ENCODE measurements at regions not wholly inside any gene's neighbourhood (a gene's known extent, or its start where the extent isn't known, plus 50 kb on each side); places are given as distances from the start of the nearest gene placed in this dataset.

- no peak for DNase-seq
- Mint-ChIP-seq H3K9me3 (no peaks in the 10 kb centered on the region), H3K4me1 (no peaks in the 10 kb centered on the region), H3K27me3 (no peaks in the 10 kb centered on the region), H3K27ac (no peak overlapping the region), H3K4me3 (no peak overlapping the region), H3K36me3 (ENCODE audit: low read depth) (no peaks in the 10 kb centered on the region)
- CTCF ChIA-PET: no interaction called here
- POLR2A ChIA-PET: no interaction called here
Observed at GRCh38 chr21:24737296-24737850, 869.9 kb downstream of the MRPL39 start.

- no peaks in the 10 kb centered on the region for H3K4me1 Mint-ChIP-seq
- H3K27ac Mint-ChIP-seq: no peak overlapping the region
- H3K9me3 Mint-ChIP-seq: no peaks in the 10 kb centered on the region
- H3K4me3 Mint-ChIP-seq: no peak overlapping the region
- no peaks in the 10 kb centered on the region for H3K36me3 Mint-ChIP-seq (ENCODE audit: low read depth)
- no peak for DNase-seq
- CTCF ChIA-PET: no interaction called here
- no peaks in the 10 kb centered on the region for H3K27me3 Mint-ChIP-seq
- POLR2A ChIA-PET: no interaction called here
Observed at GRCh38 chr21:24730661-24731060, 876.6 kb downstream of the MRPL39 start.

- ChIA-PET POLR2A (no interaction called here), CTCF (no interaction called here)
- no peaks in the 10 kb centered on the region for H3K9me3 Mint-ChIP-seq
- no peak overlapping the region for H3K4me3 Mint-ChIP-seq
- no peak for DNase-seq
- H3K36me3 Mint-ChIP-seq (ENCODE audit: low read depth): no peaks in the 10 kb centered on the region
- no peaks in the 10 kb centered on the region for H3K4me1 Mint-ChIP-seq
- H3K27me3 Mint-ChIP-seq: no peaks in the 10 kb centered on the region
- no peak overlapping the region for H3K27ac Mint-ChIP-seq
Observed at GRCh38 chr21:24729568-24729967, 877.7 kb downstream of the MRPL39 start.

- Mint-ChIP-seq H3K4me1 (no peaks in the 10 kb centered on the region), H3K27ac (no peak overlapping the region), H3K36me3 (ENCODE audit: low read depth) (no peaks in the 10 kb centered on the region), H3K27me3 (no peaks in the 10 kb centered on the region), H3K9me3 (no peaks in the 10 kb centered on the region), H3K4me3 (no peak overlapping the region)
- DNase-seq: no peak
- ChIA-PET POLR2A (no interaction called here), CTCF (no interaction called here)
Observed at GRCh38 chr21:24727803-24728440, 879.4 kb downstream of the MRPL39 start.

GRCh38 chr21:24716281-24716918 lies 890.9 kb downstream of the MRPL39 start:
- no peak overlapping the region for H3K27ac Mint-ChIP-seq
- H3K27me3 Mint-ChIP-seq: no peaks in the 10 kb centered on the region
- no peaks in the 10 kb centered on the region for H3K36me3 Mint-ChIP-seq (ENCODE audit: low read depth)
- ChIA-PET POLR2A (no interaction called here), CTCF (no interaction called here)
- no peaks in the 10 kb centered on the region for H3K4me1 Mint-ChIP-seq
- no peak overlapping the region for H3K4me3 Mint-ChIP-seq
- DNase-seq: no peak
- no peaks in the 10 kb centered on the region for H3K9me3 Mint-ChIP-seq

DNA sequence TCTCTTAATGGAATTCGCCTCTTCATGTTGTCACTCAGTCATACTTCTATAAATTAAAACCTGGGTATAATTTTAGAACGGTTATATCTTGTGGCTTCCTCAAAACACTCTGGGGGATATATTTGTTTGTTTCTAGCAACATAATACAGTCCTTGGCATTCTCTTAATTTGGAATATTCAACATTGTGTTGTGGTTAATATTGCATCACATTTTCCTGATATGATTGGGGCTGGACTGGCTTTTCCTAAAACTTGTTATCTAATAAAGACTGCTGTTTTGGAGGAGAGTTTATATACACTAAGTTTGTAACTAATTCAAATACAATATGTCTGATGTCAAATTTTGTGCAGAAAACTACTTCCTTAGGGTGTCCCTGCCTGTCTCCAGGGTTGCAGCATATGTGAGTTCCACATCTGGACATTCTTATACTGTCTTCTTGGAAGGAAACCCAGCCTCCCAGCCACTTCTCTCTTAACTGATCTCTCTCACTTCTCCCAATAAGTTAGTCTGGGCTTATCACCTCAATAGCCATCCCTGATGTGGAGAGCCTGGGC lies 892.6 kb downstream of the MRPL39 start:
- CTCF ChIA-PET: no interaction called here
- H3K27ac Mint-ChIP-seq: no peak overlapping the region

DNA sequence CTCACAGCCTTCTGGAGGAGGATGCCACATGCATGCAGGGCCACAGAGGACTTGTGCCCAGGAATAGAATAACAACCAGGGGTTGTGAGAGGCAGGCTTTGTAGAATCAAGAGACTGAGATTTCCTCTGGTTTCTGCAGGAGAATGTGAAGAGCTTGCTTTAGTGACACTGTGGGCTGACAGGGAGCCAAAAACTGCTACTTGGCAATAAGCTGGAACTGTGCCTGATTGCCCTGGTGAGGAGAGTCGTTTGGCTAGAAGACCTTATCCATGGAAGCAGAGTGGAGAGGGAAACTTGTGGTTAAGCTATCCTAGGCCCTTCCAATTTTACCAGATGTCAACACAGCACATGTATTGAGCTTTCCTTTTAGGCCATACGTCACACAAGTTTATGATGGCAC lies 902.1 kb downstream of the MRPL39 start:
- Mint-ChIP-seq H3K4me1 (no peaks in the 10 kb centered on the region), H3K4me3 (no peak overlapping the region), H3K36me3 (ENCODE audit: low read depth) (no peaks in the 10 kb centered on the region), H3K27me3 (no peaks in the 10 kb centered on the region), H3K27ac (no peak overlapping the region), H3K9me3 (no peaks in the 10 kb centered on the region)
- ChIA-PET CTCF (no interaction called here), POLR2A (no interaction called here)
- no peak for DNase-seq

More for the DNA sequence above, 892.6 kb downstream of the MRPL39 start:
- Mint-ChIP-seq H3K9me3 (no peaks in the 10 kb centered on the region), H3K4me3 (no peak overlapping the region), H3K36me3 (ENCODE audit: low read depth) (no peaks in the 10 kb centered on the region), H3K4me1 (no peaks in the 10 kb centered on the region), H3K27me3 (no peaks in the 10 kb centered on the region)
- POLR2A ChIA-PET: no interaction called here
- DNase-seq: no peak

GRCh38 chr21:24693779-24694178 lies 913.5 kb downstream of the MRPL39 start:
- ChIA-PET POLR2A (no interaction called here), CTCF (no interaction called here)
- Mint-ChIP-seq H3K27me3 (no peaks in the 10 kb centered on the region), H3K4me1 (no peaks in the 10 kb centered on the region), H3K9me3 (peaks cover 3% of the 10 kb centered on the region), H3K27ac (no peak overlapping the region), H3K36me3 (ENCODE audit: low read depth) (no peaks in the 10 kb centered on the region), H3K4me3 (no peak overlapping the region)
- DNase-seq: no peak

- no peaks in the 10 kb centered on the region for H3K4me1 Mint-ChIP-seq
- ChIA-PET CTCF (no interaction called here), POLR2A (no interaction called here)
- no peak overlapping the region for H3K27ac Mint-ChIP-seq
- no peaks in the 10 kb centered on the region for H3K27me3 Mint-ChIP-seq
- H3K9me3 Mint-ChIP-seq: no peaks in the 10 kb centered on the region
- no peak overlapping the region for H3K4me3 Mint-ChIP-seq
- no peaks in the 10 kb centered on the region for H3K36me3 Mint-ChIP-seq (ENCODE audit: low read depth)
- no peak for DNase-seq
Observed at GRCh38 chr21:24681456-24681855, 925.8 kb downstream of the MRPL39 start.

- Mint-ChIP-seq H3K4me1 (no peaks in the 10 kb centered on the region), H3K36me3 (ENCODE audit: low read depth) (no peaks in the 10 kb centered on the region), H3K4me3 (no peak overlapping the region), H3K27me3 (no peaks in the 10 kb centered on the region), H3K9me3 (no peaks in the 10 kb centered on the region), H3K27ac (no peak overlapping the region)
- POLR2A ChIA-PET: no interaction called here
- no peak for DNase-seq
- CTCF ChIA-PET: no interaction called here
Observed at GRCh38 chr21:24671901-24672300, 935.4 kb downstream of the MRPL39 start.

DNA sequence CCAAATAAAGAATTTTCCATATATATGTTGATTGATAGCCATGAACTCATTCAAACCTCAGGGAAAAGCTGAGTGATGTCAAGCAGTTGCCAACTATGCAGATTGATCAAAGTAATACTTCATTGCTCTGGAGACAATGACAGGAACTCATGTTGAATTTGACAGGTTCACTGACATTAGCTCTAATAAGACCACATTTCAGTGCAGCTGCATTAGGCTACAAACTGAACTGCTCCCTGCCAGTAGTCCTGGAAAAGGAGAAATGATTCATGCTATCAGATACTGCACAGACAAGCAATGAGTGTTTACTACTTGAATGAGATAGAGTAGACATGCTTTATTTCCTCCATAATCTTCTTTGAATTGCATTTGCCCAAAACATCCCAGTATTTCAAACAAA lies 948.4 kb downstream of the MRPL39 start:
- Mint-ChIP-seq H3K36me3 (ENCODE audit: low read depth) (no peaks in the 10 kb centered on the region), H3K9me3 (no peaks in the 10 kb centered on the region), H3K27me3 (no peaks in the 10 kb centered on the region), H3K4me1 (no peaks in the 10 kb centered on the region), H3K4me3 (no peak overlapping the region), H3K27ac (no peak overlapping the region)
- ChIA-PET POLR2A (no interaction called here), CTCF (no interaction called here)
- DNase-seq: no peak

GRCh38 chr21:24658026-24658425 lies 949.3 kb downstream of the MRPL39 start:
- POLR2A ChIA-PET: no interaction called here
- H3K27ac Mint-ChIP-seq: no peak overlapping the region

DNA sequence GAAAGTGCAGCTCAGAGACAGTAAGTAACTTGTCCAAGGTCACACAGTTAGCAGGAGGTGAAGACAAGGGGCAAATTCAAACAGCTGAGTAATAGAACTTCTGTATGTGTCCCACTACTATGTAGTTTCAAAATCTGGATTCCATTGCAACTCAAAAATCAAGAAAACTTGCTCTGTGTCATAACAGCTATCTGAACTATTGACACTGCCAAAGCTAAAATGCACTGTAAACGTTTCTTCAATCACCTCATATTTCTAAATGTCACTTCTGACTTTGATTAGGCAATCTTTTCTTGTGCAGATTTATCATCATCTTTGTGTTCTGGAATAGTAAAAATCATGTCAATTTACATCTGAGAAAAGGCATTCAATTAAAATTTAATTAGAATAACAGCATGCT lies 957.6 kb downstream of the MRPL39 start:
- Mint-ChIP-seq H3K27ac (no peak overlapping the region), H3K27me3 (no peaks in the 10 kb centered on the region), H3K4me3 (no peak overlapping the region), H3K9me3 (peaks cover 2% of the 10 kb centered on the region), H3K4me1 (no peaks in the 10 kb centered on the region), H3K36me3 (ENCODE audit: low read depth) (no peaks in the 10 kb centered on the region)
- CTCF ChIA-PET: no interaction called here
- DNase-seq: no peak
- POLR2A ChIA-PET: no interaction called here

More at GRCh38 chr21:24658026-24658425, 949.3 kb downstream of the MRPL39 start:
- no peaks in the 10 kb centered on the region for H3K9me3 Mint-ChIP-seq
- DNase-seq: no peak
- no peaks in the 10 kb centered on the region for H3K27me3 Mint-ChIP-seq
- H3K4me3 Mint-ChIP-seq: no peak overlapping the region
- H3K4me1 Mint-ChIP-seq: no peaks in the 10 kb centered on the region
- CTCF ChIA-PET: no interaction called here
- H3K36me3 Mint-ChIP-seq (ENCODE audit: low read depth): no peaks in the 10 kb centered on the region

GRCh38 chr21:24636696-24637095 lies 970.6 kb downstream of the MRPL39 start:
- no peaks in the 10 kb centered on the region for H3K4me1 Mint-ChIP-seq
- no peaks in the 10 kb centered on the region for H3K36me3 Mint-ChIP-seq (ENCODE audit: low read depth)
- ChIA-PET POLR2A (no interaction called here), CTCF (interaction anchor here (0.6 kb wide), 1 partner anchor 649 kb away, joined by 3 read pairs; no protein-coding TSS in a partner anchor)
- DNase-seq: no peak
- H3K27me3 Mint-ChIP-seq: no peaks in the 10 kb centered on the region
- H3K4me3 Mint-ChIP-seq: no peak overlapping the region
- H3K27ac Mint-ChIP-seq: no peak overlapping the region
- no peaks in the 10 kb centered on the region for H3K9me3 Mint-ChIP-seq

Measured in activated CD4-positive, alpha-beta T cell treated with anti-CD3 and anti-CD28 coated beads, Interleukin-2, amount 10 ng/mL, durations not matched to agents 7 days and 5 days (primary cell).